ENCODE measurements at regions not wholly inside any gene's neighbourhood (a gene's known extent, or its start where the extent isn't known, plus 50 kb on each side); places are given as distances from the start of the nearest gene placed in this dataset.

GRCh38 chr3:181941250-181941649 lies 229.5 kb downstream of the SOX2 start:
- Histone ChIP-seq H3K27me3 (no peaks in the 10 kb centered on the region), H3K4me3 (no peak overlapping the region), H3K27ac (no peak overlapping the region), H3K9me3 (no peaks in the 10 kb centered on the region), H3K4me1 (no peaks in the 10 kb centered on the region), H3K36me3 (replicated peaks in 1 of 2; ENCODE audit: insufficient read depth in 1 of 2, low read depth in 2 of 2) (no peaks in the 10 kb centered on the region)
- DNase-seq = no peak
- no peak for TF ChIP-seq CTCF (IDR thresholded peaks at IDR 0.05)
- TF ChIP-seq POLR2A (IDR thresholded peaks at IDR 0.05) = no peak
- intact Hi-C loops (cut with DNase I) = no loop called here
- no peak for ATAC-seq
- 7 to 9% methylated on average over 5 of the region's 5 CpGs for WGBS, 2 donors

GRCh38 chr3:181943285-181943684 lies 231.6 kb downstream of the SOX2 start:
- no peak overlapping the region for H3K27ac ChIP-seq
- H3K27me3 ChIP-seq = no peaks in the 10 kb centered on the region
- DNase-seq = no peak
- ATAC-seq = no peak
- H3K4me3 ChIP-seq = no peak overlapping the region
- H3K9me3 ChIP-seq = no peaks in the 10 kb centered on the region
- intact Hi-C loops (cut with DNase I) = no loop called here
- H3K36me3 ChIP-seq (replicated peaks in 1 of 2; ENCODE audit: insufficient read depth in 1 of 2, low read depth in 2 of 2) = no peaks in the 10 kb centered on the region
- TF ChIP-seq CTCF (IDR thresholded peaks at IDR 0.05) (no peak), POLR2A (IDR thresholded peaks at IDR 0.05) (no peak)
- 29 to 35% methylated on average over 6 of the region's 6 CpGs for WGBS, 2 donors
- no peaks in the 10 kb centered on the region for H3K4me1 ChIP-seq

- ATAC-seq = no peak
- no peak for TF ChIP-seq CTCF (IDR thresholded peaks at IDR 0.05)
- no peak for TF ChIP-seq POLR2A (IDR thresholded peaks at IDR 0.05)
- no peak overlapping the region for H3K4me3 ChIP-seq
- no peak overlapping the region for H3K27ac ChIP-seq
- no peaks in the 10 kb centered on the region for H3K27me3 ChIP-seq
- H3K4me1 ChIP-seq = no peaks in the 10 kb centered on the region
- intact Hi-C loops (cut with DNase I) = no loop called here
- H3K9me3 ChIP-seq = no peaks in the 10 kb centered on the region
- DNase-seq = no peak
- 5 to 13% methylated on average over 1 of the region's 1 CpG for WGBS, 2 donors
- H3K36me3 ChIP-seq (replicated peaks in 1 of 2; ENCODE audit: insufficient read depth in 1 of 2, low read depth in 2 of 2) = no peaks in the 10 kb centered on the region
Measured at GRCh38 chr3:181947606-181948005, 235.9 kb downstream of the SOX2 start.

GRCh38 chr3:181948286-181948685 lies 236.6 kb downstream of the SOX2 start:
- Histone ChIP-seq H3K27ac (no peak overlapping the region), H3K4me3 (no peak overlapping the region), H3K36me3 (replicated peaks in 1 of 2; ENCODE audit: insufficient read depth in 1 of 2, low read depth in 2 of 2) (no peaks in the 10 kb centered on the region), H3K27me3 (no peaks in the 10 kb centered on the region), H3K4me1 (no peaks in the 10 kb centered on the region), H3K9me3 (no peaks in the 10 kb centered on the region)
- TF ChIP-seq POLR2A (IDR thresholded peaks at IDR 0.05) (no peak), CTCF (IDR thresholded peaks at IDR 0.05) (no peak)
- ATAC-seq (no peak), DNase-seq (no peak)
- intact Hi-C loops (cut with DNase I) = no loop called here
- 82 to 83% methylated on average over 2 of the region's 2 CpGs for WGBS, 2 donors

GRCh38 chr3:181952221-181952620 lies 240.5 kb downstream of the SOX2 start:
- Histone ChIP-seq H3K9me3 (no peaks in the 10 kb centered on the region), H3K36me3 (replicated peaks in 1 of 2; ENCODE audit: insufficient read depth in 1 of 2, low read depth in 2 of 2) (no peaks in the 10 kb centered on the region), H3K27me3 (no peaks in the 10 kb centered on the region), H3K4me1 (no peaks in the 10 kb centered on the region), H3K27ac (no peak overlapping the region), H3K4me3 (no peak overlapping the region)
- no peak for ATAC-seq
- no peak for TF ChIP-seq CTCF (IDR thresholded peaks at IDR 0.05)
- no peak for TF ChIP-seq POLR2A (IDR thresholded peaks at IDR 0.05)
- WGBS, 2 donors = 82 to 93% methylated on average over 5 of the region's 5 CpGs
- DNase-seq = no peak
- intact Hi-C loops (cut with DNase I) = no loop called here

Measured in body of pancreas (tissue), 4 donors.